ENCODE measurements at regions not wholly inside any gene's neighbourhood (a gene's known extent, or its start where the extent isn't known, plus 50 kb on each side); places are given as distances from the start of the nearest gene placed in this dataset.

DNA sequence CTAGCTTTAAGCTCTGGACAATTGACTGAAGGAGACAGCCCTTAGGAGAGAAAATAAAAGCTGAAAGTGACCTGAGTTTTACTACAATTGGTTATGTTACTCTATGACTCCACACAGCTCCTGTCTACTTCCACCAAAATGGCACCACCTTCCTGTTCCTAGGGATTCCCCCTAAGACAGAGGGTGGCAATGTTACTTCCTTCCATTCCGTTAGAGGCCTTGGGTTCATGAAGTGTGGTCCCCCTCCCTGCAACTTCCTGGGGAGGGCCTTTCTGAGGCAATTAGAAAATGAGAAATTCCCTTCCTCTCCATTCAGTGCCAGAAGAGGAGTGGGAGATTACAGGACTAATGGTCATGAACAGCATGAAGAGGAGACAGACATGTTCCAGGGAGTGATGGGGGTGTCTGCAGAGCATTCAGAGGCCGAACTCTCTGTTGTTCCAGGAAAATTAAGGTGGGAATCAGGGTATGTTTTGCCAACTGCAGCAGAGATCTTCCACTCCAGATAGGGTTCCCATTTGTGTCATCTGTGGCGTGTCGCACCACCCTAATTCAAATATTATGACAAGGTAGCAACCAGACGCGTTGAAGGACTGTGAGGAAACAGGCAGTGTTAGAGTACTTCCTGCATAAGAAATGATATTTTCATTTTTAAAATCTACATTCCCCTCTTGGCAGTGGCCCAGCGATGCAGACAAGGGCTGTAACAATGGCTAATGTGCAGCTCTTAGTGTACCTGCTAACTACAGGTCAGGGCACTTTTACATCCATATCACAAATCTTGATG, 53.1 kb upstream of the TRIM67 start:
- TF ChIP-seq CTCF (IDR thresholded peaks at IDR 0.05; ENCODE audit: low read depth, low read length), result no peak
- no peak for DNase-seq (ENCODE audit: extremely low read depth, low read depth)

- TF ChIP-seq CTCF (IDR thresholded peaks at IDR 0.05; ENCODE audit: low read depth, low read length), result no peak
- DNase-seq (ENCODE audit: extremely low read depth, low read depth), result no peak
These were observed 54.1 kb upstream of the TRIM67 start for GRCh38 chr1:231107600-231108326.

DNA sequence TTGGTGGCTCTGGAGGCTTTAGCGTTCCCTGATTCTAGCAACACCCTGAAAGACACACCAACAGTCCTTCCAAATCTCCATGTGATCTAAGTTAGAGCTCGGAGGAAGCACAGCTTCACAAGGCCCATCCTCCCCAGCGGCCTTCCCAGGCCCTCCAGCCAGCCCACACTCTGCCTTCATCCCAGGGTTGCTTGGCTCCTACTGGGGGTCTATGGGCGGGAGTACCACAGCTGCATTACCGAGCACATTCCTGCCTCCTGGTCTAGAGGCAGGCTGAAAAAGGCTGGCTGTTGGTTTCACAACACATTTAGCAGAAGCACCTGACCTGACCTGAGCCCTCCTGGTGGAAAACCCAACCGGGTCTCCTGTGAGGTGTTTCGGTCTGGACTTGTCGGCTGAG, 54.7 kb upstream of the TRIM67 start:
- DNase-seq (ENCODE audit: extremely low read depth, low read depth), result no peak
- no peak for TF ChIP-seq CTCF (IDR thresholded peaks at IDR 0.05; ENCODE audit: low read depth, low read length)

DNA sequence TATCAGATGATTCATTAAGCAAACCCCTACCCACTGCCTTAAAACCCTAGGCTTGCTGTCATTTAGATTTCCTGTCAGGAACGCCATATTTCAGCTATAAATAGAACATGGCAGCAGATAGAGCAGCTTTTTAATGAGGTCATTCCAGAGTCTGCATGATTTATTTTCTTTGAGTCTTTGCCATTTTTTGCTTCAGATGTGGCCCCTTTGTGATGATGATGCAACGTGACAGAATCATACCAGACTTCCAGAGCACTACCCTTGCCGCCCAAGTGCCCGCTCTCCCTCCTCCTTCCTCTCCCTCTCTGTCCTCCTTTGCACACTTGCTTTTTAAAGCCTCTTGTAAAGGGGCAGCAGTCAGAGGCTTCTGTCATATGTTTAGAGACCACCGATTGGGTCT, 55.5 kb upstream of the TRIM67 start:
- DNase-seq (ENCODE audit: extremely low read depth, low read depth), result peak; percentile 3
- no peak for TF ChIP-seq CTCF (IDR thresholded peaks at IDR 0.05; ENCODE audit: low read depth, low read length)

- DNase-seq (ENCODE audit: extremely low read depth, low read depth), result no peak
- no peak for TF ChIP-seq CTCF (IDR thresholded peaks at IDR 0.05; ENCODE audit: low read depth, low read length)
These were observed 56.9 kb upstream of the TRIM67 start for GRCh38 chr1:231104917-231105316.

GRCh38 chr1:231103961-231104360, 57.9 kb upstream of the TRIM67 start:
- no peak for TF ChIP-seq CTCF (IDR thresholded peaks at IDR 0.05; ENCODE audit: low read depth, low read length)
- DNase-seq (ENCODE audit: extremely low read depth, low read depth), result no peak

Data from AG09319 (cell line).